ENCODE measurements at regions not wholly inside any gene's neighbourhood (a gene's known extent, or its start where the extent isn't known, plus 50 kb on each side); places are given as distances from the start of the nearest gene placed in this dataset.

GRCh38 chr12:46049665-46050064 is 59.3 kb upstream of the SCAF11 start:
- no peak for TF ChIP-seq POLR2AphosphoS5 (IDR thresholded peaks at IDR 0.05)
- no peak for TF ChIP-seq EP300 (IDR thresholded peaks at IDR 0.05; ENCODE audit: low read depth)

Measured in transverse colon (tissue), 3 donors.